Activated CD4-positive, alpha-beta T cell treated with anti-CD3 and anti-CD28 coated beads, Interleukin-2, amount 50 U/mL, for 24 hours (primary cell): ENCODE measurements at regions not wholly inside any gene's neighbourhood (a gene's known extent, or its start where the extent isn't known, plus 50 kb on each side); places are given as distances from the start of the nearest gene placed in this dataset.

Experiments used
- DNase-seq, 2 donors: peaks; one replicate each; pipeline ENCODE4 v3.0.0-alpha.2; 2020; ENCODE audit warnings: low read depth in 1 of 2, low spot score in 1 of 2

DNA sequence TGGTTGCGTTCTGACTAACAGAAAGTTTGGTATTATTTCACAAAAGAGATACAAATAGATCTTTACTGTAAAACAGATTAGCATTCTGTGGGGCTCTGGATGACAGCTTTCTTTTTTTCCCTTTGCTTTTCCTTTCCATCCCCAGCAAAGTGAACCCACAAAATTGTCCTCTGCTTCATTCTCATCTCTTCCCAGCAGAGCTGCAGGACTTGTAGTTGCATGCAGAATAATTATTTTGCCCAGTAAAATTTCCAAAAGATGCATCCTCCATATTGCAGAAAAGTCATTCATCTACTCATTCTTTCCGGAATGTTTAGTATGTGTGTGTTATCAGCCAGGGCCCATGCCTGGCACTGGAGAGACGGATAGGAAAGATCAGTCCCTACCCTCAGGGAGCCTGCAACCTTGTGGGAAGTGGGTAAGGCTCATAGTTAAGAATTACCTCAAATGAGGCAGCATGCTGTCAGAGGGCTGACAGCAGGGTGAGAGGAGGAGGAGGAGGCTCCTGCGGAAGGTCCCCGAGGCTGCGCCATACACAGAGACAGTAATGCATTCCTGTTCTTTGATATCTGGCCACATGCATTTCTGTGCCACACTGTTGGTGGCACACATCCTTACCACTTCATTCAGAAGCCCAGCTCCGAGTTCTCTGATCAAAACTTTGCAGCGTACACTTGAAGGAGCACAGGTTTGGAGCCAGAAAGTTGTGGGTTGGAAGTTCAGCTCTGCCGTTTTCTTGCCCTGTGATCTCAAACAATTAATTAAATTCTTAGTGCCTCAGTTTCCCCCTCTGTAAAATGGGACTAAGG lies 225.4 kb downstream of the MYCN start:
- DNase-seq = no peak

DNA sequence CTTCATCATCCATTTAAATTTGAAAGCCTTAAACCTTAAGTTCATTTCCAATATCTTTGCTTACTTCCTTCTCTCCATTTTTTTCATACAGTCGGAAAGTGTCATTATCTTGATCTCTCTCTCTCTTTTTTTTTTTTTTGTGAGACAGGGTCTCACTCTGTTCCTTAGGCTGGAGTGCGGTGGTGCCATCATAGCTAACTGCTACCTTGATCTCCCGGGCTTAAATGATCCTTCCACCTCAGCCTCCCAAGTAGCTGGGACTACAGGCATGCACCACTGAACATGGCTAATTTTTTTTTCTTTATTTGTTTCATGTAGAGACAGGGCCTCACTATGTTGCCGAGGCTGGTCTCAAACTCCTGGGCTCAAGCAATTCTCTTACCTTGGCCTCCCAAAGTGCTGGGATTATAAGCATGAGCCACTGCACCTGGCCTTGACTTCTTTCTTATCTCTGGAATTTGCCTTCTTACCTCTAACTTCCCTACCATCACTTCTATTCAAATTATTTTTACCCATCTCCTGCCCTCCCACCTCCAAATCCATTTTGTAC lies 222.2 kb downstream of the MYCN start:
- DNase-seq = no peak

GRCh38 chr2:16161768-16162490 lies 221.6 kb downstream of the MYCN start:
- DNase-seq = no peak

DNA sequence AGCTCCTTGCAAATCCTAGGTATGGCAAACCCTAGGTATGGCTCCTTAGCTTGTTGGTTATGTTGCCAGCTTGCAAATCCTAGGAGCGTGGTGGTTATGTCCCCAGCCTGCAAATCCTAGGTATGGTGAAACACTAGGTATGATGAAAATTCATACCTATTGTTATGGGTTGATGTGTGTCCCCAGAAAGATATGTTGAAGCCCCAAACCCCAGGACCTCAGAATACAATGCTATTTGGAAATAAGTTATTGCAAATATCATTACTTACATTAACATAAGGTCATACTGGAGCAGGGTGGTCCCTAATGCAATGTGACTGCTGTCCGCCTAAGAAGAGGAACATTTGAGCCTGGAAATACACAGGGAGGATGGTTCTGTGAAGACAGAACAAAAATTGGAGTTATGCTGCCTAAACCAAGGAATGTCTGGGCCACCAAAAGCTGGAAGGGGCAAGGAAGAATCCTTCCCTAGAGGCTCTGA lies 220.8 kb downstream of the MYCN start:
- DNase-seq = no peak

DNA sequence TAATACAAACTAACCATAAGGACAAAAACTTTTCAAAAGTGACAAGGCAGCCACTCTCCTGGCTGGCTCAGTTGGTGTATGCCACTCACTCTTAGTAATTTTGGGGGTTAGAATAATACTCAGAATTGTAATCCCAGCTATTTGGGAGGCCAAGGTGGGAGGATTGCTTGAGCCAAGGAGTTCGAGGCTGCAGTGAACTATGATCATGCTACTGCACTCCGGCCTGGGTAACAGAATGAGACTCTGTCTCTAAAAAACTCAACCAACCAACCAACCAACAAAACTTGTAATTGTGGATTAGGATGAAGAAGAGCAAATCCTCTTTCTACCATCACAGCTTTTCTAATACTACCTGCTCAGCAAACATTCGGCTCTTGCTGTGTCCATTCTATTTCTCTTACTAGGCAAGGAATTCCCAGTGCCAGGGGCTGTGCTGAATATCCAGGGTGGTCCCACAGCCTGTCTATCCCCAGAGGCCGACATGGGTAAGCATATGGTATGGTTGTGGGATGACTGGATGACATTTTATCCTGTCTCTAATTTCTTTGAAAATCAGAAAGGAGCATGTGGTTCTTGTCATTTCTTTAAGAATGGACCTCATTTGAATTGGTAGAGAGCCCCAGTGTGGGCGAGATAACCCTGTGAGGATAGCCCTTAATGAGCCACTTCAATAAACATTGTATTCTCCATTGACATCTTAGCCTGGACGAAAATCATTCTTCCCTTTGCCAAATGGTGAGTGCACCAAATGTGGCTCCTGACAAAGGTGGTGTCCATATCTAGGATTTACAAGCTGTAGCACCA lies 220.1 kb downstream of the MYCN start:
- DNase-seq = no peak

DNA sequence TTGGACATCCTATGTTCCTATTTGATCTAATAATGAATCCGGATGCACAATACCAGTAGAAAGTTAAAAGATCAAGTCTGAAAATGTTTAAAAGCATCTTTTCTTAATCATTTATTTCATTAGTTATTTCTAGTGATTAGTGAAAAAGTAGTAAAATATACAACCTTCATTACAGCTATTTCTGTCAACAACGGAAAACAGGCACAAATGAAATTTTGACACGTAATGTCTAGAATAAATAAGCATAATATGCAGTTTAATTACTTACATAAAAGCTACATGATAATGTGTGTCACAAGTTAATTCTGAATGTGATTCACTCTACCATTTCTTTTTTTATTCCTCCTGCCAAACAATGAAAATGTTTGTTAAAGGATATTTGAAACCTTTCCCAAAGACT lies 216.1 kb downstream of the MYCN start:
- no peak for DNase-seq

- no peak for DNase-seq
These were observed 215.4 kb downstream of the MYCN start for GRCh38 chr2:16155766-16156165.

DNA sequence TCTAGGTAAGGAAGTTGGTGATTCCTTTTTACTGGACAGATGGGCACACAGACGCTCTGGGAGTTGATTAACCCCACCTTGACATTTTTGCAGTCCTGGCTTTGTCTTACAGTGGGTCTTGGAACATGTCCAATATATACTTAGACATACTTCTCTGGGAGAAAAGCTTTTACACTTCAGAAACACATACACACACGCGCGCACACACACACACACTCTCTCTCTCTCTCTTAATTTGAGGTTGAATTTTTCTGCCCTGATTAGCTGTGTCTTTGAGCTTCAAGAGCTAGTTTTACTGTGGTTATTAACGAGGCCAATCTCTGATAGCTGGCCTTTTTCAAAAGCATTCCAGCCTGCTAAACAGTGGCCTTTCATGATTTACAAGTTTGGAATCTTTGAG lies 215.0 kb downstream of the MYCN start:
- no peak for DNase-seq

- no peak for DNase-seq
These were observed 214.3 kb downstream of the MYCN start for GRCh38 chr2:16154501-16155280.

DNA sequence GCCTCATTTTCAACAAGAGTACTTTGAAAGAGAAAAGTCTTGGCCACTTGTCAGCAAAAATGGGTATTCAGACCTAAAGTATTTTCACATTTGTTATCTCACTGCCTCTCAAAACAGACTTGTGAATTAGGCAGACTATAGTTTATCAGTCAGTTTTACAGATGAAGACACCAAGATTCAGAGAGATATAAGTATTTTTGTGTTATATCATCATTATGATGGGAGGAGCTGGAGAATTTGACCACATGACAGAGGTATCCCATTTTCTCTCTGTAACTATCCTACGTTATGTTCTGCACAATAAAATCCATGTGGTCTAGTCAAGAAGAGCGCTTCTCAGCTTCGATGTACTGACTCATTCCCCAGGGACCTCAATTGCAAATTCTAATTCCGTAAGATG lies 213.7 kb downstream of the MYCN start:
- no peak for DNase-seq

- no peak for DNase-seq
These were observed 213.3 kb downstream of the MYCN start for GRCh38 chr2:16153754-16154035.

DNA sequence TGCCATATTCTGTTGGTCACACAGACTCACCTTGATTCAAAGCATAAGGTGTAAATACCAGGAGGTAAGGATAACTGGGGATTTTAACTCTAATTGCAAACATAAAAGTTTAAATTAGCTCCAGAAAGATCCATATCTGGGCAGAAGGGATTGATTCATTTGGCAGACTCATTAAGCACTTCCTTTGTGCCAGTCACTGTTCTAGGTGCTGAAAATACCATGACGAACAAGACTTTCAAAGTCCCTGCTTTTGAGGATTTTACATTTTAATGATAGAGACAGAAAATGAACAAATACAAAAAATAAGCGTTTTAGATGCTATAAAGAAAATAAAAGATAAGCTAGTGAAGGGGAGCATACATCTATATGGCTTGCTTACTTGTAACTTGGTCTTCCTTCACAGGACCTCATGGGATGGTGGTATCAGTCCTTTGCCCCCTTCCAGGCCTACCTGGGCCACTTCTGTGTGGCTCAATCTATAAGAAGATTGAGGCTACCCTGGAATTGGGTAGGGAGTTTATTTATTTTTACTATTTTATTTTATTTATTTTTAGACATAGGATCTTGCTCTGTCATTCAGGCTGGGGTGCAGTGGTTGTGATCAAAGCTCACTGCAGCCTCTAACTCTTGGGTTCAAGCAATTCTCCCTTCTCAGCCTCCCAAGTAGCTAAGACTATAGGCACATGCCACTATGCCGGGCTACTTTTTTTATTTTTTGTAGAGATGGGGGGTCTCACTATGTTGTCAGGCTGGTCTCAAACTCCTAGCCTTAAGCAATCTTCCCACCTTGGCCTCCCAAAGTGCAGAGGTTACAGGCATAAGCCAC lies 212.8 kb downstream of the MYCN start:
- no peak for DNase-seq

GRCh38 chr2:16152071-16152927 lies 211.9 kb downstream of the MYCN start:
- no peak for DNase-seq

DNA sequence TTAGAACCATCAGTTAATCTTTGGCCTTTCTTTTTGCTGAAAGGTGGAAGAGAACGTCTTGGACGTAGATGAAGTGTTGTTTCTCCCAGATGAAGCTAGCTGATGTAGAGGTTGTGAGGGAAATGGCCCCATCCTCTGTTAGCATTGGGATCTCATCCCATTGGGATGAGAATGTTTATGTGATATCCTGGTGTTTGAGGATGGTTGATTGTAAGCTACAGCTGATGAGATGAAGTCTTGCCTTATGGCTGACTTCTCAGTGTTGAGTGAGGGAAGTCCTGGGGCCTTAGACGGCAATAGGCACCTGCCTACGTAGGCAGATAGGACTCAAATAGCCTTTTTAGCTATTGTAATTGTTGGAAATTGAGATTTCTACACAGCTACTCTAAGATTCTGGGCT lies 211.3 kb downstream of the MYCN start:
- DNase-seq = no peak

DNA sequence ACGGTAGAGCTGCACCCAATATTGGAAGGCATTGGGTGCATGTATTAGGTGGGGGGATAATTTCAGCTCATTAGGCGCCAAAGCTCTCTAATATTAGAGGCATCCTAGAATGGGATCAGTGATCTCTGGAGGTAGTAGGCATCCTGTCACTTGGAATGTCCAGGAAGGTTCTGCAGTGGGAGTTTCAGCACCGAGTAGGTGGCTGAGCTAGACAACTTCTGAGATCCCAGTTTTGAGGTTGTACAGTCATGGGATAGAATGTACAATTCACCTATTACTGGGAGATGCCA lies 210.9 kb downstream of the MYCN start:
- DNase-seq = no peak

DNA sequence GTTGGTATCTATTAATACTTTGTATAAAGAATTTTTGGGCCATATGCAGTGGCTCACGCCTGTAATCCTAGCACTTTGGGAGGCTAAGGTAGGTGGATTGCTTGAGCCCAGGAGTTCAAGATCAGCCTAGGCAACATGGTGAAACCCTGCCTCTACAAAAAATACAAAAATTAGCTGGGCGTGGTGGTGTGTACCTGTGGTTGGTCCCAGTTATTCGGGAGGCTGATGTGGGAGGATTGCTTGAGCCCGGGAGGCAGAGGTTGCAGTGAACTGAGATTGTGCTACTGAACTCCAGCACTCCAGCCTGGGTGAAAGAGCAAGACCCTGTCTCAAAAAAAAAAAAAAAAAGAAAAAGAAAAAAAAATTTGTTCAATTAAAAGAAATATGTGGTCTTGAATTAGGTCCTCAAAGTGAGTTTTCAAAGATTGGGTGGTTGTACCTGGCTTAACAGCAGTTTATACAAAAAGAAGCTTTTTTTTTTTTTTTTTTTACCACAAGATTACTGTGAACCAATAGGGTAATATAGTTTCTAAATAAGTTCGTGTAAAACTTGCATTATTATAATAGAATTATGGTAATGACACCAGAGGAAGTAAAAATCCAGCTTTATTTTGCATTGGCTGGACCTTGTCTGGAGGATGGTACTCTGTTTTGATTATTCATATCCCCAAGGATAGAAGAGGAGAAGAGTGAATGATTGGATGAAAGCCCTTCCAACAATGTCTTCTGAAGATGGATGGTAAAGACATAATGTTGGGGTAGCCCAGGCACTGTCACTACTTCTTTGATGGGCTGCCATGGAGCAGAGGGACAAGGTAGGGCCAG lies 210.3 kb downstream of the MYCN start:
- DNase-seq = no peak

- no peak for DNase-seq
These were observed 209.2 kb downstream of the MYCN start for GRCh38 chr2:16149349-16150243.
